ENCODE measurements at regions not wholly inside any gene's neighbourhood (a gene's known extent, or its start where the extent isn't known, plus 50 kb on each side); places are given as distances from the start of the nearest gene placed in this dataset.
"Not testable (repeated sequence)": the region's sequence is repeated elsewhere in the genome, so short reads cannot be mapped to it uniquely, and the experiment has no call there.

- no peaks in the 10 kb centered on the region for H3K27me3 ChIP-seq (ENCODE audit: control insufficient read depth in 1 of 2, insufficient read depth in 2 of 2, low read length in 2 of 2)
- no peak overlapping the region for H3K9ac ChIP-seq (ENCODE audit: low read length in 2 of 2)
- H3K4me3 ChIP-seq (ENCODE audit: low read length in 2 of 2) = no peak overlapping the region
- no peak overlapping the region for H3K27ac ChIP-seq (ENCODE audit: low read length)
- H3K36me3 ChIP-seq (ENCODE audit: control insufficient read depth in 2 of 2, insufficient read depth in 2 of 2, low read length in 2 of 2) = no peaks in the 10 kb centered on the region
- no peaks in the 10 kb centered on the region for H3K4me1 ChIP-seq (ENCODE audit: control insufficient read depth, insufficient read depth, low read length)
- H3K9me3 ChIP-seq (ENCODE audit: control insufficient read depth in 2 of 2, low read length in 2 of 2) = peaks cover 0 to 3% of the 10 kb centered on the region in 2 donors
These were observed 613.7 kb downstream of the SLC16A7 start for GRCh38 chr12:60209521-60209920.

- H3K9me3 ChIP-seq (ENCODE audit: control insufficient read depth in 2 of 2, low read length in 2 of 2) = peaks cover 0 to 3% of the 10 kb centered on the region in 2 donors
- H3K36me3 ChIP-seq (ENCODE audit: control insufficient read depth in 2 of 2, insufficient read depth in 2 of 2, low read length in 2 of 2) = no peaks in the 10 kb centered on the region
- H3K27ac ChIP-seq (ENCODE audit: low read length) = no peak overlapping the region
- no peaks in the 10 kb centered on the region for H3K4me1 ChIP-seq (ENCODE audit: control insufficient read depth, insufficient read depth, low read length)
- H3K9ac ChIP-seq (ENCODE audit: low read length in 2 of 2) = no peak overlapping the region
- no peak overlapping the region for H3K4me3 ChIP-seq (ENCODE audit: low read length in 2 of 2)
- H3K27me3 ChIP-seq (ENCODE audit: control insufficient read depth in 1 of 2, insufficient read depth in 2 of 2, low read length in 2 of 2) = no peaks in the 10 kb centered on the region
These were observed 614.1 kb downstream of the SLC16A7 start for GRCh38 chr12:60209933-60210332.

DNA sequence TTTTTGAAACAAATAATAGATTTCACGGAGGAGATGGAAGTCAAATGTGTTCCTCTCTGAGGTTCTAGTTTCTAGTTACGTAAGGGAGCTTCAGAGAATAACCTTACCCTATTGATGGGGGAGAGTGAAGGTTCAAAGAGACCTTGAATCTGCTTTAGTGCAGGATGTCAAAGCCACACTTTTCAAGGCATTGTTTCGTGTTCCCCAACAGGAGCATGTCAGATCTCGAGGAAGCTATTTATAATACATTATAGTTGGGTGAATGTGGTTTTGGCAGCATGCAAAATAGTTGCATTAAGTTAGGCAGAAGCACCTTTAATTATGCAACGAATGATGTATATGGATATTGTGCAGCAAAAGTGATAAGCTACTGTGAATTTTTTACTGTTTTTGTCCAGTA lies 614.9 kb downstream of the SLC16A7 start:
- H3K4me3 ChIP-seq (ENCODE audit: low read length in 2 of 2) = no peak overlapping the region
- H3K9ac ChIP-seq (ENCODE audit: low read length in 2 of 2) = no peak overlapping the region
- H3K4me1 ChIP-seq (ENCODE audit: control insufficient read depth, insufficient read depth, low read length) = no peaks in the 10 kb centered on the region
- no peaks in the 10 kb centered on the region for H3K36me3 ChIP-seq (ENCODE audit: control insufficient read depth in 2 of 2, insufficient read depth in 2 of 2, low read length in 2 of 2)
- H3K9me3 ChIP-seq (ENCODE audit: control insufficient read depth in 2 of 2, low read length in 2 of 2) = peaks cover 0 to 3% of the 10 kb centered on the region in 2 donors
- no peaks in the 10 kb centered on the region for H3K27me3 ChIP-seq (ENCODE audit: control insufficient read depth in 1 of 2, insufficient read depth in 2 of 2, low read length in 2 of 2)
- H3K27ac ChIP-seq (ENCODE audit: low read length) = no peak overlapping the region

- H3K36me3 ChIP-seq (ENCODE audit: control insufficient read depth in 2 of 2, insufficient read depth in 2 of 2, low read length in 2 of 2) = no peaks in the 10 kb centered on the region
- no peak overlapping the region for H3K9ac ChIP-seq (ENCODE audit: low read length in 2 of 2)
- no peak overlapping the region for H3K4me3 ChIP-seq (ENCODE audit: low read length in 2 of 2)
- H3K27ac ChIP-seq (ENCODE audit: low read length) = no peak overlapping the region
- H3K9me3 ChIP-seq (ENCODE audit: control insufficient read depth in 2 of 2, low read length in 2 of 2) = peaks cover 0 to 3% of the 10 kb centered on the region in 2 donors
- no peaks in the 10 kb centered on the region for H3K27me3 ChIP-seq (ENCODE audit: control insufficient read depth in 1 of 2, insufficient read depth in 2 of 2, low read length in 2 of 2)
- no peaks in the 10 kb centered on the region for H3K4me1 ChIP-seq (ENCODE audit: control insufficient read depth, insufficient read depth, low read length)
These were observed 615.4 kb downstream of the SLC16A7 start for GRCh38 chr12:60211244-60211643.

DNA sequence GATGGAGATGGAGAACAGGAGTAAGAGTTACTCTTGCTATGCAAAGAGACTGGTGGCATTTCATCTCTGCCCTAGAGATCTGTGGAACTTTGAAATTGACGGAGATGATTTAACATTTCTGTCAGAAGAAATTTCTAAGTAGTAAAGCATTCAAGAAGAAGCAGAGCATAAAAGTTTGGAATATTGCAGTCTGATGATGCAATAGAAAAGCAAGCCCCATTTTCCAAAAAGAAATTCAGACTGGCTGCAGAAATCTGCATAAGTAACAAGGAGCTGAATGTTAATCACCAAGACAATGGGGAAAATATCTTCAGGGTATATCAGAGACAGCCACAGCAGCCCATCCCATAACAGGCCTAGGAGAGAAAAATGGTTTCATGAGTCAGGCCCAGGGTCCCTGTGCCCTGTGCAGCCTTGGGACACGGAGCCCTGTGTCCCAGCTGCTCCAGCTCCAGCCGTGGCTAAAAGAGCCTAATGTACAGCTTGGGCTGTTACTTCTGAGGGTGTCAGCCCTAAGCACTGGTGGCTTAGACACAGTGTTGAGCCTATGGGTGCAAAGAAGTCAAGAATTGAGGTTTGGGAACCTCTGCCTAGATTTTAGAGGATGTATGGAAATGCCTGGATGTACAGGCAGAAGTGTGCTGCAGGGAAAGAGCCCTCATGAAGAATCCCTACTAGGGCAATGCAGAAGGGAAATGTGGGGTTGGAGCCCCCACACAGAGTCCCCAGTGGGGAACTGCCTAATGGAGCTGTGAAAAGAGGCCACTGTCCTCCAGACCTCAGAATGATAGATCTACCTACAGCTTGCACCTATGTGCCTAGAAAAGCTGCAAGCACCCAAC lies 616.6 kb downstream of the SLC16A7 start:
- H3K27me3 ChIP-seq (ENCODE audit: control insufficient read depth in 1 of 2, insufficient read depth in 2 of 2, low read length in 2 of 2) = no peaks in the 10 kb centered on the region
- H3K9me3 ChIP-seq (ENCODE audit: control insufficient read depth in 2 of 2, low read length in 2 of 2) = peaks cover 0 to 3% of the 10 kb centered on the region in 2 donors
- no peaks in the 10 kb centered on the region for H3K36me3 ChIP-seq (ENCODE audit: control insufficient read depth in 2 of 2, insufficient read depth in 2 of 2, low read length in 2 of 2)
- no peak overlapping the region for H3K27ac ChIP-seq (ENCODE audit: low read length)
- H3K4me3 ChIP-seq (ENCODE audit: low read length in 2 of 2) = no peak overlapping the region
- no peak overlapping the region for H3K9ac ChIP-seq (ENCODE audit: low read length in 2 of 2)
- H3K4me1 ChIP-seq (ENCODE audit: control insufficient read depth, insufficient read depth, low read length) = no peaks in the 10 kb centered on the region

DNA sequence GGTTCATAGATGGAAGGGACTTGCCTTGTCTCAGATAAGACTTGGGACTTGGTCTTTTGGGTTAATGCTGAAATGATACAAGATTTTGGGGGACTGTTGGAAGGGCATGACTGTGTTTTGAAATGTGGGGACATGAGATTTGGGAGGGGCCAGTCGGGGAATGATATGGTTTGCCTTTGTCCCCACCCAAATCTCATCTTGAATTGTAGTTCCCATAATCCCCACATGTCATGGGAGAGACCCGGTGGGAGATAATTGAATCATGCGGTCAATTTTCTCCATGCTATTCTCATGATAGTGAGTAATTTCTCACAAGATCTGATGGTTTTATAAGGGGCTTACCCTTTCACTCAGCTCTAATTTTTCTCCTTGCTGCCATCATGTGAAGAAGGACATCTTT lies 617.4 kb downstream of the SLC16A7 start:
- H3K27ac ChIP-seq (ENCODE audit: low read length); H3K27me3 ChIP-seq (ENCODE audit: control insufficient read depth in 1 of 2, insufficient read depth in 2 of 2, low read length in 2 of 2); H3K4me3 ChIP-seq (ENCODE audit: low read length in 2 of 2); H3K36me3 ChIP-seq (ENCODE audit: control insufficient read depth in 2 of 2, insufficient read depth in 2 of 2, low read length in 2 of 2); H3K9me3 ChIP-seq (ENCODE audit: control insufficient read depth in 2 of 2, low read length in 2 of 2); H3K4me1 ChIP-seq (ENCODE audit: control insufficient read depth, insufficient read depth, low read length); H3K9ac ChIP-seq (ENCODE audit: low read length in 2 of 2): not testable (repeated sequence)

DNA sequence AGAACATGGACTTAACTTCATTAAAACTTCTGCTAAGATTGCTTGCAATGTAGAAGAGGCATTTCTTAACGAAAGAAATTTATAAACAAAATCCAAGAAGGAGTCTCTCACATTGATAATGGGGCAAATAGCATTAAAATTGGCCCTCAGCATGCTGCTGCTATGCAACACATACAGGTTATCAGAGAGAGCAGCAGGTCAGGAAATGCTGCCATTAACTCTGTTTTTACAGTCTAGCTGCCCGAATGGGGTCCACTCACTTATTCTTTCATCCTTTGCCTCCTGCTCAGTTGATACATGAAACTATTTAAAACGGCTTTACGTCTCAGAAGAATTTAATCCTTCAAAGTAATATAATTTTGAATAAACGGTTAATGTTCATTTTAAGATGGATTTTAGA lies 620.4 kb downstream of the SLC16A7 start:
- H3K27ac ChIP-seq (ENCODE audit: low read length) = no peak overlapping the region
- no peaks in the 10 kb centered on the region for H3K36me3 ChIP-seq (ENCODE audit: control insufficient read depth in 2 of 2, insufficient read depth in 2 of 2, low read length in 2 of 2)

GRCh38 chr12:60223242-60223641 lies 627.4 kb downstream of the SLC16A7 start:
- H3K4me1 ChIP-seq (ENCODE audit: control insufficient read depth, insufficient read depth, low read length) = no peaks in the 10 kb centered on the region
- no peak overlapping the region for H3K9ac ChIP-seq (ENCODE audit: low read length in 2 of 2)
- no peaks in the 10 kb centered on the region for H3K36me3 ChIP-seq (ENCODE audit: control insufficient read depth in 2 of 2, insufficient read depth in 2 of 2, low read length in 2 of 2)
- no peak overlapping the region for H3K4me3 ChIP-seq (ENCODE audit: low read length in 2 of 2)
- H3K9me3 ChIP-seq (ENCODE audit: control insufficient read depth in 2 of 2, low read length in 2 of 2) = no peaks in the 10 kb centered on the region
- no peaks in the 10 kb centered on the region for H3K27me3 ChIP-seq (ENCODE audit: control insufficient read depth in 1 of 2, insufficient read depth in 2 of 2, low read length in 2 of 2)
- no peak overlapping the region for H3K27ac ChIP-seq (ENCODE audit: low read length)

More for the DNA sequence above, 620.4 kb downstream of the SLC16A7 start:
- H3K4me3 ChIP-seq (ENCODE audit: low read length in 2 of 2) = no peak overlapping the region
- H3K4me1 ChIP-seq (ENCODE audit: control insufficient read depth, insufficient read depth, low read length) = no peaks in the 10 kb centered on the region
- no peaks in the 10 kb centered on the region for H3K27me3 ChIP-seq (ENCODE audit: control insufficient read depth in 1 of 2, insufficient read depth in 2 of 2, low read length in 2 of 2)
- H3K9ac ChIP-seq (ENCODE audit: low read length in 2 of 2) = no peak overlapping the region
- H3K9me3 ChIP-seq (ENCODE audit: control insufficient read depth in 2 of 2, low read length in 2 of 2) = peaks cover 0 to 3% of the 10 kb centered on the region in 2 donors

GRCh38 chr12:60225216-60226000 lies 629.6 kb downstream of the SLC16A7 start:
- no peak overlapping the region for H3K4me3 ChIP-seq (ENCODE audit: low read length in 2 of 2)
- H3K27me3 ChIP-seq (ENCODE audit: control insufficient read depth in 1 of 2, insufficient read depth in 2 of 2, low read length in 2 of 2) = no peaks in the 10 kb centered on the region
- no peak overlapping the region for H3K27ac ChIP-seq (ENCODE audit: low read length)
- no peak overlapping the region for H3K9ac ChIP-seq (ENCODE audit: low read length in 2 of 2)
- no peaks in the 10 kb centered on the region for H3K36me3 ChIP-seq (ENCODE audit: control insufficient read depth in 2 of 2, insufficient read depth in 2 of 2, low read length in 2 of 2)
- H3K9me3 ChIP-seq (ENCODE audit: control insufficient read depth in 2 of 2, low read length in 2 of 2) = no peaks in the 10 kb centered on the region
- no peaks in the 10 kb centered on the region for H3K4me1 ChIP-seq (ENCODE audit: control insufficient read depth, insufficient read depth, low read length)

GRCh38 chr12:60227916-60228315 lies 632.1 kb downstream of the SLC16A7 start:
- Histone ChIP-seq H3K36me3 (ENCODE audit: control insufficient read depth in 2 of 2, insufficient read depth in 2 of 2, low read length in 2 of 2) (no peaks in the 10 kb centered on the region), H3K27me3 (ENCODE audit: control insufficient read depth in 1 of 2, insufficient read depth in 2 of 2, low read length in 2 of 2) (no peaks in the 10 kb centered on the region), H3K4me3 (ENCODE audit: low read length in 2 of 2) (no peak overlapping the region), H3K9ac (ENCODE audit: low read length in 2 of 2) (no peak overlapping the region), H3K27ac (ENCODE audit: low read length) (no peak overlapping the region), H3K4me1 (ENCODE audit: control insufficient read depth, insufficient read depth, low read length) (no peaks in the 10 kb centered on the region), H3K9me3 (ENCODE audit: control insufficient read depth in 2 of 2, low read length in 2 of 2) (no peaks in the 10 kb centered on the region)

DNA sequence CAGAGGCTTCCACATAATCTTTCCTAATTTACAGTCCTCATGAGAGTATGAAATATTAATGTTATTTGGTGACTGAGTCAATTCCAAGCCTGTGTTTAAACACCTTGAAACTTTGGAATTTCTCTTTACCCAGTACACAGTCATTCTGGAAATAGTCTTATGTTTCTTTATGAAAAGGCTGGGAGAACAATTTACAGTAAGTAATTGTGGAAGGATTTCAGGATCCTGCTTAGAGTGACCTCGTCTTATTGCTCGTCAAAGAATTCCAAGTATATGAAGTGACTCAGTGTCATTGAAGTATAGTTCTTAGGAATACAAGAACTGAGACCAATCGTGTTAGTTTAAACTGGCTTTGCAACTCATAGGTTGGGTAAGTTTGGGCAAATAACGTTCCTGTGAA lies 634.2 kb downstream of the SLC16A7 start:
- no peaks in the 10 kb centered on the region for H3K9me3 ChIP-seq (ENCODE audit: control insufficient read depth in 2 of 2, low read length in 2 of 2)
- no peak overlapping the region for H3K27ac ChIP-seq (ENCODE audit: low read length)
- no peaks in the 10 kb centered on the region for H3K27me3 ChIP-seq (ENCODE audit: control insufficient read depth in 1 of 2, insufficient read depth in 2 of 2, low read length in 2 of 2)
- no peak overlapping the region for H3K4me3 ChIP-seq (ENCODE audit: low read length in 2 of 2)
- H3K9ac ChIP-seq (ENCODE audit: low read length in 2 of 2) = no peak overlapping the region
- no peaks in the 10 kb centered on the region for H3K36me3 ChIP-seq (ENCODE audit: control insufficient read depth in 2 of 2, insufficient read depth in 2 of 2, low read length in 2 of 2)
- H3K4me1 ChIP-seq (ENCODE audit: control insufficient read depth, insufficient read depth, low read length) = no peaks in the 10 kb centered on the region

Measured in stomach smooth muscle (tissue), 2 donors.